NCI-H2196 treated with DMSO at 0.1 percent for 48 hours (cell line): ENCODE measurements at regions not wholly inside any gene's neighbourhood (a gene's known extent, or its start where the extent isn't known, plus 50 kb on each side); places are given as distances from the start of the nearest gene placed in this dataset.

Experiments used
- DNase-seq: peaks from one replicate; lab custom pipeline; 2025; ENCODE audit not compliant: unreplicated experiment; lab: John Stamatoyannopoulos, UW

DNA sequence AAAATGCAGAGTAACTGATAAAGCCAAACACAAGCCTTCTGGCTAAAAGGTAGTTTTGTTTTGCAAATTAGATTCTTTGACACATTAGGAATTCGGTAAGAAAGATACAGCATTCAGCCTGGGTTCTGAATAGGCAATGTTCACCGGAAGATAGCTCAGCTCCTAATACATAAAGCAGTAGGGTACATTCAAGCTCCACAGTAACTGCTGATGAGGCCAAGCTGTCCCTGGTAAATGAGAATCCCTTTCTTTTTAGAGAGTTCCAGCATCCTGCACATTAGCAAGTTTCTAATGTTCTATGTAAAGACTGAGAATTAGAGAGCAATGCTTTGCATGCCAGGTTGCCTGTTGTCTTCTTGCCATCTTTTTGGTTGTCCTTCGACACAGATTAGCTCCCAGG lies 316.3 kb upstream of the SLC14A2 start:
- DNase-seq: no peak

DNA sequence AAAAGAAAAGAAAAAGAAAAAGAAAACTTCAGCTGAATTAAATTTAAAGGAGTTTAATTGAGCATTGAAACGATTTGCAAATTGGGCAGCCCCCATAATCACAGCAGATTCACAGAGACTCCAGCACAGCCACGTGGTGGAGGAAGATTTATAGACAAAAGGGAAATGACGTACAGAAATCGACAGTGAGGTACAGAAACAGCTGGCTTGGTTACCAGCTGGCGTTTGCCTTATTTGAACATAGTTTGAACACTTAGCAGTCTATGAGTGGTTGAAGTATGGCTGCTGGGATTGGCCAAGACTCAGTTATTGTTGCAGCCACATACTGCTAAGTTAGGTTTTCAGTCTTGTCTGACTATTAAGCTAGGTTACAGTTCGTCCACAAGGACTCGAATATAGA lies 312.2 kb upstream of the SLC14A2 start:
- no peak for DNase-seq

DNA sequence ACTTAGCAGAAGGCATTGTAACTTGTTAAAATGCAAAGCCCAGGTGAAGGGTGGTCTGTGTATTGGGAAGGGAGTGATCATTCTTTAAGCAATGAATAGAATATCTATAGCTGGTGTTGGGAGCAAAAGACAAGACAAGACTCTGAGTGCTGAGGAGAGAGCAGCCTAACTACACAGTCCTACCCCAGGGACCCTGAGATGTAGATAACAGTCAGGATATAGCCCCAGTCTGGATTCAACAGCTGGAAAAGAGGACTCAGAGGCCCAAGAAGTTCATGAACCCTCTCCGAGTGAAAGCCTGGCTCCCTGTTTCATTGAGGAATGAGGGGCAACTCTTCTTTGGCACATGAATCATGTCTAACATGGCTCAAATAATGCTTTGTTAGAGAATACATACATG lies 310.7 kb upstream of the SLC14A2 start:
- no peak for DNase-seq

DNA sequence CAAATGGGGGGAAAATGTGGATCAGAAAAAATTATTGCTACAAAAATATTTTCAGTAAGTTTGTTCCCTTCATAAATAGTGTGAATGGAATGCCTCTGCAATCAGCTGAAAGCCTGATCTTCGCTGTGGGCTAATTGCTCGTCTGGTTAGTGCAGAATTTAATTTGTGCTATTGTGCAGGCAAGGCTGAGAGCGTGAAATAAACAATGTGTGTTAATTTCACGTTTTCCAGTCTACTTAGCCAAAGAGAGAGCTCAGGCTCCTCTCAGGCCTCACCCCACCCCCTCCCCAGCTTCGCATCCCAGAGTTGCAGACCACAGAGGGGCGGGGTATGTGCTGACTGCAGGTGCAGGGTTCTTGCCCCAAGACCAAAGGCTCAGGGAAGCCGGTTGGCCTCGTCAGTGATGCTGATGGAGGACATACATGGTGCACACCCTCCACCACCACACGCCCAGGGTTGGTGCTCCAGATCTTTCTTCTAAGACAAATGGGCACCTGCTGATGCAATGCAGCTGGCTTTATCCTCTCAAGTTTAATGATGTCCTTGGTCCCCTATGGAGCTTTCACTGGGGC lies 302.6 kb upstream of the SLC14A2 start:
- no peak for DNase-seq

DNA sequence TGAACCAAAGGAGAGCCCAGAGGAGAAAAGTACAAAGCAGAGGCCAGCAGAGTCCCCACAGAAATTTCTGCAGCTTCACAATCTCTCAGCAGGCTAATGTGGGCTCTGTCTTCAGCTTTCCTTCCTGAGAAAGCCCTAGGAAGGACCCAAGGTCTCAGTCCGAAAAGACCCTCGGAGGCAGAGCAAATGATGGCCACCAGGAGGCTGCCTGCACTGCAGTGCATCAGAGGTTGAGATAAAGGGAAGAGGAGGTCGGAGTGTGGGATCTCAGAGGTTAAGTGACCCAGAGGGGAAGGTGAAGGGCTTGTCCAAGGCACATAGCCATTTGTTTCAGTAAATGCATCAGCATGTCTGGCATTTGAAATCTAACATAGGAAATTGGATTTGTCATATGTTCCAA lies 299.1 kb upstream of the SLC14A2 start:
- DNase-seq: no peak

DNA sequence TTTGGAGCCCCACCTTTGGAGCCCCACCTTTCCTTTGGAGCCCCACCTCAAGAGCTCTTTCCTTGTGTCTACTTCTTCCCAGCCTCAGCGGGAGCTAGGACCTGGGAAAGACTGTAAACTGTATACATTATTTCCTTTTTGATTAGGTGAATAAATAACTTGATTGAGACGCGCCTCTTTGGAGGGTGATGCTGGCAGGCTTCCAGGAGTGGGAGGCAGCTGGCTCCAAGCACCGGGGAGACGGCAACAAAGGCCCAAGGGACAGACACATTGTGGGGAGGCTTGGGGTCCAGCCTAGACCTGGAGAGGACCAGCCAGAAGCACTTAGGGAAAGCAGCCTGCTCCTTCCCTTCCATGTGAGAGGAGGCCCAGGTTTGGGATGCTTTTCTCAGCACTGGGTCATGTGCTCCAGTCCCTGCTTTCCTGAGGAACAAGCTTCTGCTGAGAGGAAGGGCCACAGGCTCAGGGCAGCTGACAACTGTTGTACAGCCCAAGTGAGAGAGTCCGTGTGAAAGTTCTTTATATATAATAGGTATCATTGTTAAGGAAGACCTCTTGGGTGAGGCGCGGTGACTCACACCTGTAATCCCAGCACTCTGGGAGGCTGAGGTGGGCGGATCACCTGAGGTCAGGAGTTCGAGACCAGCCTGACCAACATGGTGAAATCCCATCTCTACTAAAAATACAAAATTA lies 297.2 kb upstream of the SLC14A2 start:
- DNase-seq: no peak

DNA sequence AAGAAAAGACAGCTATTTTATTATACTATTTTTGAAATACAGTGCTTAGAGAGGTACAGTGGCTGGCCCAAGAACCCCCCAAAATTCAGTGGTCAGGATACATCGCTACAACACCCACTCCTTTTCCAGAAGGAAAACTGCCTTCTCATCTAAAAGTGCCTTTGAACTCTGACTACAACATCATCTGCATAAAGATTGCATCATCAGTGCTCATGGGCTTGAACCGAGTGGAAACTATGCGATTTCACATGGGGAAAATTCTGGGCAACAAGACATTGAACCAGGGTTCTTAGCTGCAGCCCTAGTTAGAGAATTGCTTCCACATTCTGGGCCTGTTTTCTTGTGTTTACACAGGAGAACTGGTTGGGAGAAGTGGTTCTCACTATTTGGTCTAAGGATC lies 294.6 kb upstream of the SLC14A2 start:
- no peak for DNase-seq

DNA sequence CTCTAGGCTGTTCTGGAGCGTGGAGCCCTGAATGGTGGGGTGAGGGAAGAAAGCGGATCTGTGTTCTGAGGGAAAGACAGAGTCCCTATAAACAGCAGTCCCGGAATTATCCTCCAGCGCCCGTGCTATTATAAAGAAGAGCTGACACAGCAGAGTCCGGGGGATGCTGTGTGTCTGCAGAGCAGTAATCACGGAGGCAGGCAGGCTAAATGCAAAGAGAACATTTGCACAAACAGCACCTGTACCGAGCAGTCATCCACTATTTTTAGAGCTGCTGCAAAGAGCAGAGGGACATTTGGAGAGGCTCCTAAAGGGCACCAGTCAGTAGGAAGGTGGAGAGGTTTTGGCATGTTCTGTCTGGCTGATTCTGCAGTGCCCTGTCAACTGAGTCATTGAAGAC lies 293.8 kb upstream of the SLC14A2 start:
- DNase-seq: no peak

DNA sequence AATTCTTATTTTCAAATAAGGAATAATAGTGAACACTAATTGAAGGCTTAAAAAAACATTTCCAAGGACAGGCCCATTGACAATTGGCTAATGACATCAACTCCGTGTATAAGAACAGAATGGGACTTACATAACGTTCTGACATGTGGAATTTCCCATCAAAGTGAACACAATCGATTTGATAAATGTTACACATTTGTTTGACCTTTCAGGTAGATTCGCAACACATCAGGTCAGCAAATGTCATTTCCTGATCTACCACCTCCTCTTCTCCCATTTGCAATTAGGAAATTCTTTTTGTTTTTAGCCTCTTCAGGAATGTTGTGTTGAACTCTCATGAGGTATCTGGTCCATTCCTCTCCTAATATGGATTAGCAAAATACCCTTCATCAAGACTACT lies 292.9 kb upstream of the SLC14A2 start:
- no peak for DNase-seq

DNA sequence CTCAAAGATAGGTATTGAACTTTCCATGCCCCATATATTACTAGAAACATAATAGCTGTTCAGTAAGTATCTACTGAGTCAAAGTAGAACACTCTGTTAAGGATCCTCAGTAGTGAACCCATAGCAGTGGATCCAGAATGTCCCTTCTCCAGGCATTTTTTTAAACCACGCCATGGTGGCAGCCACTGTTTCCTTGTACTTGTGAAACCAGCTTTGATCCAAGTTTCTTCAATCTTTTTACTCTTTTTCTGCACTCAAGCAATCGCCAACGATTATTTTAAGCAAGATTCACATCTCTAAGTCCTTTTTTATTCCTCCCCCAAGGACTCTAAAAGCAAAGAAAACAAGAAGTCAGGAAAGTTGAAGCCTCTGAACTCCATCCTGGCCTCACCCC lies 291.2 kb upstream of the SLC14A2 start:
- no peak for DNase-seq

DNA sequence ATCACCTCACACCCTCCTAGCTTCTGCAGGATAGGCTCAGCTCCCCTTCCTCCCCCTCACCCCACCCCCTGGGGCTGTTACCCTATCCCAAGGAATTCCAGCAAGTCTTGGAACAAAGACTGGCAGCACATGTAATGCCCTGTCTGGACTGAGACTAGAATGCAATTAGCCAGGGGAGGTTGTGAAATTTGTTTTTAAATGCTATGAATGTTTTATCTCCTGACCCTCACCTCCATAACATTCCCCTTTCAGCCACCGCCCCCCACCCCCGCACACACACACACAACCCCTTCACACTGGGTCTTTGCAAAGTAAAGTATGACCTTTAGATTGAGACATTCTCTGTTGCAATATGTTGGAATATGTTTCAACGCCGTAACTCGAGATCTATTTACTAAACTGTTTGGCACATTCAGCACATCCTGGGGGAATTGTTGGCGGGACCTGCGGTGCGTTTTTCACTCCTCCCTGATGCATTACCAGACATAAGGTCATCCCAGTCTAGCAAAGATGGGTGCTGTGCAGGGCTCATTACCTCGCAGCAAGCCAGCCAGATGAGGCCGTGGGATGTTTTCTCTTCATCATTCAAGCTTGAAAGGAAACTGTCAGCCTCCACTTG lies 290.7 kb upstream of the SLC14A2 start:
- DNase-seq: no peak

DNA sequence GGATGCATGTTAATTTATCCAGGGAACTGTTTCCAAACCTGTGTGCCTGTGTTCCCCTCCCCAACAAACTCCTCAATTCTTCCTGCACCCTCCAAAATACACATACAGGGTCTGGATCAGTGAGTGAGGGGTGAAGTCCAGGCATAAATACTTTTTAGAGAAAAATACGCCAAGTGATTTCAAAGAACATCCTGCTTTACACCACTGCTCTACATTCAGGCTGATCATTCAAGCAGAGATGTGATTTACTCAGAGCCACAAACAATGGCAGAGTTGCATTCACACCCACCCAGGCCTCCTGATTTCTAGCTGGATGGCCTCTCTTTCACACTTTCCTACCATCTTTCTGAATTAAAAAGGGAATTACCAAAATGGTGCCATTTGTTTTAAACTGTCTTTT lies 289.5 kb upstream of the SLC14A2 start:
- DNase-seq: no peak

DNA sequence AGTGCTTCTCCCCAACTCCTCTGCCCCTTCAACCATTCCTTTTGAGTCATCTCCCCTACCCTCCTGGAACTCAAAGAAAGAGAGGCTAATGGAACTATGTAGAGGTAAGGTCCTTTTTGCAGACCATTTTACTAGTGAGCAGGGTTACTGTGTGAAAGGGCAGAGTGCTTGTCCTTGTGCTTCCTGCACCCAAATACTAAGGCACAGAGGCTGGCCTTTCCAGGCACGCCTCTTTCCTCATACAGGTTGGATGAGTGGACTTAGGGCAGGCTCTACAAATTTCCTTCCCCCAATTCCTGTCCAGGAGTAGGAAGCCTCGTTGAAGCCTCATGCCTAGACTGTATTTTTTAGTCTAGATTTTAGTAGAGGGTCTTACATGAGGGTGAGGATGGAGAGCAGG lies 288.8 kb upstream of the SLC14A2 start:
- no peak for DNase-seq

DNA sequence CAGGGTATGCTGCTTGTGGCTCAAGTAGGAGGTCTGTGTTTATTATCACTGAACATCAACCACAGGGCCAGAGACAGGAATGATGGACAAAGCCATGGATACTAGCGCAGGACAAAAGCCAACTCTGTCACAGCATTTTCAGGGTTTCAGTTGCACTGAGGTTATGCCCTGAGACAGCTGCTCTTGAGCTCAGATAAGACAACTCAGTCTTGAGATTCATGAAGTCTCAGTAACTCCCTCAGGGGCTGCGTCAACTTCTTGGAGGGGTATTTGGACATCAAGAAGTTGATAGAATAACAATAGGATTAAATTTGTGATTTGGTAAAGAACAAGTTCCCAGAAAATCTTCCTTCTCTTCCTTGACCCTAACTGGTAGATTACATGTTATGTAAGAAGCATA lies 287.0 kb upstream of the SLC14A2 start:
- no peak for DNase-seq

DNA sequence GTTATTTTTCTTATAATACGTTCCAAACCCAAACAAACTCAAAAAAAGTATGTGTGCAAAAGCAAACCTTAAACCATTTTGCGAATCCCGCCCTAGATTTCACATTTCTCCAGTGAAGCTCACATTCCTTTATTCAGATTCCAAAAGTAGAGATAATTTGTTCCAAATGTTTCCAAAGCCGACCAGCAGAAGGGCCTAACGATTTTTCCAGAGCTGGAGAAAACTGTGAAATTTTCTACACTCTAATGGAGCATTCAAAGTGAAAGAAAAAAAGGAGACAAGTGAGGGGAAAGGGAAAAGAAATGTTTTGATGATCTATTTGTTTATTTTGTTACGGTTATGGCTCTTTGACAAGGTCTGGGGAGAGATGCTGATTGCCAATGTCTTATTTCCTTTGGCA lies 286.5 kb upstream of the SLC14A2 start:
- DNase-seq: no peak

DNA sequence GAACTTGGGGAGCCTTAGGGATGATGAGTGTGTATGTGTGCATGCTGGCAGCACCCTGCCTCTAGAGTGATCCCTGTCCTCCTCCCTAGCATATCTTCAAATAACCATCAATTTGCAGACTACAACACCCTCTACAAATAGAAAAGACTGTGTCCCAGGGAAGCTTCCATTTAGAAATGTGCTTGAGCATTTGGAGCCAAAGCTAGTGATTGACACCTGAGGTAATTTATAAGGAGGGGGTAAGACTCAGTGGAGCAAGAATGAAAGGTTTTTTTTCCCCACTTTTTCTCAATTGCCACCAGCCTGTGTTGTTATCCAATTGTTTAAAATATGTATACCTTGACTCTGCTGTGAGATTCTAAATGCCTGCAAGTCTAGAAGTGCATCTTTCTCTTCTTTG lies 286.0 kb upstream of the SLC14A2 start:
- DNase-seq: no peak

DNA sequence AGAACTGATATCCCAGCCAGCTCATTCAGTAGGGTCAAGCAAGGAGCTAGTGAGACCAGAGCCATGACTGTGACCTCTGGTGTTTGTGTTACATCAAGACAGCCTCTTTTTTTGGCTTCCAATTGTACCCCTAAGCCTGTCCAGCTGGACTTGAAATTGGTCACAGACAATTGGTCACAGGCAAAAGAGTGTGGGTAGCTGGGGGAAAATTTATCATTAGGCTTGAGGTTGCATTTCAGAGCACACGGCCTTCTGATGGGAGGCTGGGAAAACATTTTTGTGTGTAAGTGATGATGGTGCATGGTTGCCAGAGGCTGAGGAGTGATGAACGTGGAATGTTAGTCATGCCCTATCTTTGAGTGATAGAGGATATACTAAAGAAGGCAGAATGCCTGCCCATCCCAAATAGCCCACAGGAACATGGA lies 285.1 kb upstream of the SLC14A2 start:
- no peak for DNase-seq

DNA sequence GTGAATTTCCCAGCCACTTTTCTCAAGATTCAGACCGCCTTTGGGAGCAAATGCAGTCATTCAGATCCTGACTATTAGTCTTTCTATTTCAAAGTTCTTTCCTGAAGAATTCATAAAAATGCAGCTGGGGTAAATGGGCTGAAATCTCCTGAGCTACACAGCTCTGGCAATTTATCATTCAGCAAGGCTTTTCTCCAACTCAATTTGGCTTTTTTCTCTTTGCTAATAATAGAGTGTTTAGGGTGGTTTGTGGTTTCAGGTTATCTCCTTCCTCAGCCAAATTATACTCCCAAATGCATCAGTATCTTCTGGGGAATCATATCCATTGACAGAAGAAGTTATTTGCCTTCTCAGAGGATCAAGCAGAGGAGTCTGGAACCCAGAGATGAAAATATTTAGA lies 282.4 kb upstream of the SLC14A2 start:
- no peak for DNase-seq

DNA sequence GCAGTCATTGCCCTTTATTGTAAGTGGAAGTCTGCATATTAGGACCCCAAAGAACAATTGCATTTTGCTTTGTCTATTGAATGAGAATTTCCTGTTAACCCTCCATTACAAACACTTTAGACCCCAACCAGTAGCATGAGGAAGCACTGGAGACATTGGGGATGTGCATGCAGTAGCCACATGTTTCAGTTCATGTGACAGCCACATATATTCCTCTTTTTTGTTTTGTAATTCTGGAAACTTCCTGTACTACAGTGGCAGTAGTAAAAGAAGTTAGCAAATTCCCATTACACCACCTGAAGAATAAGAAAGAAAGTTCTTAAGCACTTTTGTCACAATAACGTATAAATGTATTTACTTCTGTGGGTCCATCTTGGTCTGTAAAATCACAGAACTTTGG lies 281.1 kb upstream of the SLC14A2 start:
- no peak for DNase-seq

DNA sequence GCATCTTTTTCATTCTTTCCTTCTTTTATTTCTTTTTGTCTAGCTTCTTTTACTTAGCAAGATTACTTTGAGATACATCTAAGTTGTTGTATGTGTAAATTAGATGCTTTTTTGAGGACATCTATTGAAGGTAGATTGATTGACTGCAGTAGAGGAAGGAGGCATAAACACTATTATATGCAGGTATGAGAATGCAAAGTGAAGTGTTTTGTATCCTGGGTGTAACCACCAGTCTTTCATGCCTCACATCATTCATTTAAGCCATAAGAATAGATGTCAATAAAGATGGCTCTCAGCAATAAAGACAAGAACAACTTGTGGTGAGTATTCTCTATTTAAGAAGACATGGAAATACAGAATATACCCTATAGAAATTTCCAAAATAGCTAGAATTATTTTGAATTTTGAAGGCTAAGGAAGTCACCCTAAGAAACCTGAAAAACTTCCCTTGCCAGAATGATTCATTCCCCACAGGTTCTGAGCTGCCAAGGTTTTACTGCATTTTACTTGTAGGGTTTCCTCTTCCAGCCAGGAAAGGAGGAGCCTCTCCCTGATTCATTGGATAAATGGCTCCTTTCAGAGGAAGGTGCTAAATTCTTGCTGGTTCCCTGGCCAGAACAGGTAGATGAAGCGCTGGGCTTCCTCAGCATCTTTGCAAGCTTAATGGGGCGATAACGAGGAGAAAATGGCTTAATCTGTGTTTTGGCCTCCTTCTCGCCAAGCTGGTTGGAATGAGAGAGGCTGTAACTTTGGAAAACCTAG lies 279.8 kb upstream of the SLC14A2 start:
- DNase-seq: no peak

DNA sequence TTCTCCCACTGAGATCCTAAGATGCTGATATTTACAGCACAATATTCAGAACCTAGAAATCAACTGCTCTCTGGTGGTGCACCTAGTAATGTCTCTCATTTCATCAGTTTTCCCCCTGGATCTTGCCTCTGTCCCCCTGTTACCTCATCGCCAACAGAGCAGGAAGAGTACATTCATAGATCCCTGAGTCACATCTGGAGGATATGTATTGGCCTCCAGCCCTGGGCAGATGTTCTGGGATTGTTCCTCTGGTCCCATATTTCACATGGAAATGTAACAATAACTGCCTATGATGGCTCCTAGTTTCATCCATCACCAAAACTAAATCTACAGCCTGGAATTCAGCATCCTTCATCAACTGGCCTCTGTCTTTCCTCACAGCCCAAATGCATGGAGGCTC lies 278.8 kb upstream of the SLC14A2 start:
- DNase-seq: no peak

DNA sequence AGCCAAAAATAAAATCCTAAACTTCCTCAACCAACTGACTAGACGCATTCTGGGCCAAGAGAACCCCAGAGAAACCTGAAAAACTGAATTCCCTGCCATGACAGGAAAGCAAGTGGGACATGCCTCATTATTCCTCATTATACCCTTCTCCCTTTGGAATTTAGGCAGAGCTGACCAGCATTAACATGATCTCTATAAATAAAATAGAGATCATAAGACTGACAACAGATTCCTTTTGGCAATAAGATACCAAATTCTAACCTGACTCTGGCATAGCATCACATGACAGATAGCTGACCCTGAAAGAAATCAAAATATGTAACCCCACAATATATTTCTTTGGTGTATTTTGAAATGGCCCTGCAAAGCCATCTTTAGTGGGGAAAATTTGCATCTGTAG lies 277.8 kb upstream of the SLC14A2 start:
- no peak for DNase-seq
